HG02981 (cell line): ENCODE measurements at regions not wholly inside any gene's neighbourhood (a gene's known extent, or its start where the extent isn't known, plus 50 kb on each side); places are given as distances from the start of the nearest gene placed in this dataset.
"Not testable (repeated sequence)": the region's sequence is repeated elsewhere in the genome, so short reads cannot be mapped to it uniquely, and the experiment has no call there.

Source experiments
- ATAC-seq: cut with Tn5 transposase; IDR thresholded peaks from one replicate; pipeline ENCODE4 v1.9.1; 2021; ENCODE audit warnings: mild to moderate bottlenecking, moderate library complexity; ENCODE audit not compliant: unreplicated experiment

- ATAC-seq = no peak
Measured at GRCh38 chr13:65841156-65841555, 1389.0 kb downstream of the PCDH9 start.

- no peak for ATAC-seq
Measured at GRCh38 chr13:65836066-65836465, 1394.1 kb downstream of the PCDH9 start.

GRCh38 chr13:65834897-65835296 is 1395.2 kb downstream of the PCDH9 start:
- no peak for ATAC-seq

DNA sequence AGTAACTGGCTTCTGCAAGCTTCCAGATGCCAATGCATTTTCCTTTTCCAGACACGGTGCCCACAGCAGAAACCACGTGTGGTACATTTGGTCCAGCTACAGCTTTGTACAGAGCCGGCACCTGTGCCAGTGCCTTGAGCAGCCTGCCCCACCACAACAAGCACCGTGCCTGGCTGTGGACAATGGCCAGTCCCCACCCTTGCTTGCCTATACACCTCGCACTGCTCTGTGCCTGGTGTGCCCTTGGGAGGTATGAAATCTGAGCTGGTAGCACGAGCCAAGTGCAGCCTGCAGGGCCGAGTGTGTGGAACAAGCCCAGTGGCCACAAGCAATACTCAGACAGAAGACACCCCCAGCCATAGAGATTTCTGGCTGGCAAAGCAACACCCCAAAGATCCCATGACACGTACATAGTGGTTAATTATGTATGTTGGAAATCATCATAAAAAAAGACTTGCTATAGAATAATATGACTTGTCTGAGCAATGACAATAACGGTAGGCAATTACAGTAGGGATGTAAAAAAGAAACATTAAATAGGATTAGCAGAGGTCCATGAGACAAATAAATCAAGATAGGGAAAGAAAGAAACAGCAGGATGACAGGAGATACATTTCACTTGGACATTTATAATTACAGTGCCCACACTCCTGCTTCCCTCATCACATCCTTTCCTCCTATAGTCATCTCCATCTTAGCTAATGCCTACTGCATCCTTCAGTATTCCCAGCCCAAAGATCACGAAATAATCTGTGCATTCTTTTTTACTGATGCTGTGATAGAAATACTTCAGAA is 1399.5 kb downstream of the PCDH9 start:
- no peak for ATAC-seq

DNA sequence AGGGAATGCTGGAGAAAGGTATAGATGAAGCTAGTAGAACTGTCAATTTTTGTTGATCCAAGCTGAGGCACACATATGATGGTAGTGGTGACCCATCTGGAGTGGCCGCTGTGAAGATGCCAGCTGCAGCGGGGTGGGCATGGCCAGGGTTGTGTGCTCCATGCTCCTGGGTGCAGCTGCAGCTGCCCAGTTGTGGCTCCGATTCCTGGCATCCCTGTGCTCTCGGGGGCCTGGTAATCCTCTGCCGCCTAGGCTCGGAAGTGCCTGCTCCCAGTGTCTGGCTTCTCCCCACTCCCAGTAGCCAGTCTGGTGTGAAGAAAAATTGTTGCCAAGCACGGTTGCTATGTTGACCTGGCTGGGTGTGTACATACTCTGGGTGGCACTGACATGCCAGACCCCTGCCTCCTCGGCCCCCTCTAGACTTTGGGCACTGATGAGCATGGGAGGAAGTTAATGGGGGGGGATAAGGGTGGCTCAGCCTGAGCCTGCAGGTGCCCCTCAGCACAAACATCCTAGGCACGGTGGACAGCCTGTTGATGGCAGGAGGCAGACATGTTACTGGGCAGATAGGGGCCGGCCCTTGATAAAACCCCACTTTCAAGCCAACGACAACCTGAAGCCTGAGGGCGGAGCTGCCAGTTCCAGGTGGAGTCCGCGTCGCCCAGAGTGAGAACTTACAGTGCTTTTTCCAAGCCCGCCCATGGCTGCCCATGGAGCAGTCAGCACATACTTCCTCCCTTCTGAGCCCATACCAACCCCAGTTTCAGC is 1400.7 kb downstream of the PCDH9 start:
- ATAC-seq = no peak

DNA sequence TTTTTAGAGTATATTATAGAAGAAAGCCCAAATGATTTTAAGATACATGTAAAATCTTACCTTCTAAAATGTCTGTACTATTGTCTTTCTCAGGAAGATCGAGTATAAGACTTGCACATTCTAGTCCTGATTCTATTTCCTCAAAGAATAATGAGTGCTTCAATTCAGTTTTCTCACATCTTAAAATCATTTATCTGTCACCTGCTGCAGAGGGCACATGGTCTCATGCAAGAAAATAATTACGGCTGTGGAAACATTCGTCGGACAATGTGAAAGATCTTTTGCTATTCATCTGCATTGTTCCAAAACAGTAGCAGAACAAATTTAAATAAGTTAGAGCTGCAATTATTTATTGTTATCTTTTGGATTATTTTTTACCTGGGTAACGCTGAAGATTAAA is 1403.5 kb downstream of the PCDH9 start:
- no peak for ATAC-seq

- ATAC-seq = no peak
Measured at GRCh38 chr13:65825039-65825438, 1405.1 kb downstream of the PCDH9 start.

- ATAC-seq = no peak
Measured at GRCh38 chr13:65808061-65808460, 1422.1 kb downstream of the PCDH9 start.

GRCh38 chr13:65803530-65804392 is 1426.4 kb downstream of the PCDH9 start:
- ATAC-seq = no peak

DNA sequence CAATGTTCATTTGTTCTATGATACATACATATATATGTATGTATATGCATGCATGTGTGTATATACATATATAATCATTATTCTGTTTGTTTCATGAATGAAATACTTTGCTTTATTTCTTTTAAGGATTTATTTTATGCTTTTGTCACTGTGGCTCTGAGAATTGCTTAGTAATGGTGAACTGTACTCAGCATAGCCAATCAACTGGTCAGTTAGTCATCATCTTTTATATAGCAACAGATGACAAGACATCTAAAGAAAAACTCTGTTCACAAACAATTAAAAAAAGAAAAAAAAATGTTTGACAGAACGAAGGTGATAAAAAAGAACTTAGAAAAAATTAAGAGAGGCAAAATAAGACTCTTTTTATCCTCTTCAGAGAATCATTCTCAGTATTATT is 1440.3 kb downstream of the PCDH9 start:
- no peak for ATAC-seq

DNA sequence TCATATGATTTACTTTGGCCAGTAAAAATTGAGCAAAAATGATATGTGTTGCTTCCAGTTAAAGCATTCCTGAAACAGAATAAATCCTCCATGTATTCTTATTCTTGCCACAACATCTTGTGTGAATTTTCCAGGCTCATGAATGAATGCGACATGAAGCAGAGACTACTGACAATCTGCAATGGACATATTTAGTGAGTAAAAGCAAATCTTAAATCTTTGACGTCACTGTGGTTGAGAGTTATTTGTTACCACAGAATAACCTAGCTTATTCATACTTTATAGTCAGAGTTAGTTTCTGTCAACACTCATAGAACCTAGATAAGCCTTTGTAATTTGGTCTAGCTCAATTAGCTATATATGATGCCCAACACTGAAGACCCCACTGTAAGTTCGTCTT is 1443.1 kb downstream of the PCDH9 start:
- no peak for ATAC-seq

DNA sequence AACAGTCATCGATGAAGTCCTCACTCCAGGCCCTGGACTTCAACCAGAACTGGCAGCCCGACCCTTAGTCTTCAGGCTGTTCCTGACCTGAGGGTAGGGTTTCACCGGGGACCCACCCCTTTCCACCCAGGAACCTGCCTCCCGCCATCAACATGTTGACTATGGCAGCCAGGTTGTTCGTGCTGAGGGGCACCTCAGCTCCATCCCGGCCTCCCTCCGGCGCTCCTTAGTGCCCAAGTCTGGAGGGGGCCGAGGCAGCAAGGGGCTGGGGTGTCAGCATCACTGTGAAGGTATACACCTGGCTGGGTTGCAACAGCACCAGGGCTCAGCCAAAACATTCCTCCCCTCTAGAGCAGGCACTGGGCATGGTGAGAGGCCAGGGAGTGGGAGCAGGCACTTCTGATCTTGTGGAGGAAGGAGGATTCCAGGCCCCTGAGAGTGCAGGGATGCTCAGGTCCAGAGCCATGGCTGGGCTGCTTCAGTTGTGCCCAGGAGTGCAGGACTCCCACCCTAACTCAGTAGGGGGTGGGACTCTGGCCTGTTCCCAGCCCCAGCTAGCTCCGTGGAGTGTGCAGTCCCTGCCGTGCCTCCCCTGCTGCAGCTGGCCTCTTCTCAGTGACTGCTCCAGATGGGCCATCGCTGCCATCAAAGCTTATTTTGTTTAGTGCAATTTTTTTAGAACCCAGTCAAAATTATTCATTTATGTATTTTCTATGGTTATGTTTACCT is 1445.9 kb downstream of the PCDH9 start:
- no peak for ATAC-seq

DNA sequence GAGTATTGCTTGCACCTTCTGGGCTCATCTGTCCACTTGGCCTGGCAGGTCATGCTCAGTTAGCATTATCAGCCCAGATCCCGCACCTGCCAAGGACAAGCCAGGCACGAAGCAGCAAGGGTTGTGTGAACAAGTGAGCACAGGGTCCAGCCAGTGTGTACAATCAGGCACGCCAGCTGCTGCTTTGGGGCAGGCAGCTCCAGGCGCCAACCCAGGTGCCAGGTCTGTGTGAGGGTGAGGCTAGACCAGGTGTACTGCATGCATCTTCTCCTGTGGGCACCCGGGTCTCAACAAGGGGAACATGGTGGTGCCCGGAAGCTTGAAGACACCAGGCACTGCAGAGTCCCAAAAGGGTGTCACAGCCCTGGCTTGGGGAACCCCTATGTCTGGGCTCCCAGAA is 1446.8 kb downstream of the PCDH9 start:
- no peak for ATAC-seq

DNA sequence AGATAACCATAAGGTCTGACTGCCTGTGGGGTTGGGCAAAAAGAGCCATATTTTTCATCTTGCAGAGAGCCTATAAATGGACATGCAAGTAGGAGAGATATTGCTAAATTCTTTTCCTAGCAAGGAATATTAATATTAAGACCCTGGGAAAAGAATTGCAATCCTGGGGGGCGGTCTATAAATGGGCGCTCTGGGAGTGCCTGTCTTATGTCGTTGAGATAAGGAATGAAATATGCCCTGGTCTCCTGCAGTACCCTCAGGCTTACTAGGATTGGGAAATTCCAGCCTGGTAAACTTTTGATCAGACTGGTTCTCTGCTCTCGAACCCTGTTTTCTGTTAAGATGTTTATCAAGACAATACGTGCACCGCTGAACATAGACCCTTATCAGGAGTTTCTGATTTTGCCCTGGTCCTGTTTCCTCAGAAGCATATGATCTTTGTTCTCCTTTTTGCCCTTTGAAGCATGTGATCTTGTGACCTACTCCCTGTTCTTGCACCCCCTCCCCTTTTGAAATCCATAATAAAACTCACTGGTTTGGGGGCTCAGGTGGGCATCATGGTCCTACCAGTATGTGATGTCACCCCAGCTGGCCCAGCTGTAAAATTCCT is 1458.3 kb downstream of the PCDH9 start:
- ATAC-seq = not testable (repeated sequence)

- no peak for ATAC-seq
Measured at GRCh38 chr13:65768545-65768944, 1461.6 kb downstream of the PCDH9 start.

GRCh38 chr13:65763811-65764210 is 1466.3 kb downstream of the PCDH9 start:
- no peak for ATAC-seq

- no peak for ATAC-seq
Measured at GRCh38 chr13:65762012-65762411, 1468.1 kb downstream of the PCDH9 start.

- no peak for ATAC-seq
Measured at GRCh38 chr13:65756071-65756671, 1474.0 kb downstream of the PCDH9 start.

- ATAC-seq = no peak
Measured at GRCh38 chr13:65748227-65748626, 1481.9 kb downstream of the PCDH9 start.

DNA sequence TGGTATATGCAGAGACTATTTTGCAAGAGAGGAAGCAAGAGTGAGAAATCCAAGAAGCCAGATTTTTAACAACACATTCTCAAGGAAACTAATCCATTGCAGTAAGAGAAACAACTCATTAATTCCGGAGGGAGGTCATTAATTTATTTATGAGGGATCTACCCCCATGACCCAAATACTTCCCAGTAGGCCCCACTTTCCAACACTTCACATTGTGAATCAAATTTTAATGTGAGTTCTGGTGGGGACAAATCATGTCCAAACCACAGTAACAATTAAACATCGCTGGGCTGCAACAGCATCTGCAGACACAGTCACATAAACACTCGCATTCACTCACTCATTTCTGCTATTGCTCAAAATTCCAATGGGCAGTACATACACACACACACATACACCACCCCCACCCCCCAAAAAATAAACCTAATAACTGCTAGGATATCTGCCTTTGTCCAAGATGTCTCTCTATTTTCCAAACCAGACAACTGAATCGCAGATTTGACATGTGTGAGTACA is 1483.7 kb downstream of the PCDH9 start:
- ATAC-seq = no peak
